Ovary (tissue), 3 donors: ENCODE measurements at regions not wholly inside any gene's neighbourhood (a gene's known extent, or its start where the extent isn't known, plus 50 kb on each side); places are given as distances from the start of the nearest gene placed in this dataset.

Experiments
- EP300 ChIP-seq: sonication (generic); formaldehyde crosslinking; IDR thresholded peaks from one replicate; pipeline ENCODE4 v1.6.1; 2017; ENCODE audit warnings: antibody characterized with exemption
- POLR2A ChIP-seq: fragments of 450-650 bp; IDR thresholded peaks from one replicate; pipeline ENCODE4 v1.6.1; 2017; ENCODE audit warnings: antibody characterized with exemption, mild to moderate bottlenecking, moderate library complexity
- TF ChIP-seq, protein P1 (sequence below), 3 donors: fragments of 450-650 bp in 2 of 3; fragments of 200-600 bp in 1 of 3; IDR thresholded peaks; one replicate each; pipeline versions ENCODE4 v1.5.1 to v1.8.0; 2016 to 2022; ENCODE audit warnings: antibody characterized with exemption in 3 of 3, mild to moderate bottlenecking in 1 of 3
- donor health status: DM: no; HTN: no; CAD: no.

DNA sequence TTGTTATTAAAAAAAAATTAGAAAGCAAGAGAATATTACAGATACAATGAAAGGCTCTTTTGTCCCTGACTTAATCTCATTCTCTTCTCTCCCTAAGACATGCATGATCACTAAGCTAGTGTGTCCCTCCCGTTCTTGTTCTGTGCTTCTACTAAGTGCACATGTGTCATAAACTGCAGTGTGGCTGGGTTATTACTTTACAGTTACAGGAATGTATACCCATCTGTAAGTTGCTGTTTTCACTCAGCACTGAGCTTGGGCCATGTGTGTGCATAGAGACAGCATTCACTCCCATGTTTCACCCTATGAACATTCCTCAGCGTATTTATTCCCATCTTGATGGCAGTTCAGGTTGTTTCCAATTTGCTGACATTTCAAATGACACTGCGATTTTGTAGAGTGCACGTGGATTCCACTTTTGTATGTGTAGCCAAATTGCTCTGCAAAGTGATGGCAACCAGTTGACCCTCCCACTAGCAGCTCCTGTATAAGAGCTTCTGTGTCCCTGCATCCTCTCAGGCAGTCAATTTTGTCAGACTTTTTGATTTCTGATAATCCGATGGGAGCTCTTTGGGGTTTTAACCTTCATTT, 145.8 kb upstream of the UBE2E1 start:
- TF ChIP-seq POLR2A (no peak), EP300 (no peak)
- TF ChIP-seq, protein P1, sequence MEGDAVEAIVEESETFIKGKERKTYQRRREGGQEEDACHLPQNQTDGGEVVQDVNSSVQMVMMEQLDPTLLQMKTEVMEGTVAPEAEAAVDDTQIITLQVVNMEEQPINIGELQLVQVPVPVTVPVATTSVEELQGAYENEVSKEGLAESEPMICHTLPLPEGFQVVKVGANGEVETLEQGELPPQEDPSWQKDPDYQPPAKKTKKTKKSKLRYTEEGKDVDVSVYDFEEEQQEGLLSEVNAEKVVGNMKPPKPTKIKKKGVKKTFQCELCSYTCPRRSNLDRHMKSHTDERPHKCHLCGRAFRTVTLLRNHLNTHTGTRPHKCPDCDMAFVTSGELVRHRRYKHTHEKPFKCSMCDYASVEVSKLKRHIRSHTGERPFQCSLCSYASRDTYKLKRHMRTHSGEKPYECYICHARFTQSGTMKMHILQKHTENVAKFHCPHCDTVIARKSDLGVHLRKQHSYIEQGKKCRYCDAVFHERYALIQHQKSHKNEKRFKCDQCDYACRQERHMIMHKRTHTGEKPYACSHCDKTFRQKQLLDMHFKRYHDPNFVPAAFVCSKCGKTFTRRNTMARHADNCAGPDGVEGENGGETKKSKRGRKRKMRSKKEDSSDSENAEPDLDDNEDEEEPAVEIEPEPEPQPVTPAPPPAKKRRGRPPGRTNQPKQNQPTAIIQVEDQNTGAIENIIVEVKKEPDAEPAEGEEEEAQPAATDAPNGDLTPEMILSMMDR (IDR thresholded peaks at IDR 0.05): no peak
